ENCODE measurements at regions not wholly inside any gene's neighbourhood (a gene's known extent, or its start where the extent isn't known, plus 50 kb on each side); places are given as distances from the start of the nearest gene placed in this dataset.

GRCh38 chr5:3948838-3949237 is 353.2 kb downstream of the IRX1 start:
- no TSS peak for BruUV-seq (replicated peaks)
- CTCF ChIA-PET = no interaction called here
- no peak for DNase-seq
- H3K4me1 Mint-ChIP-seq (ENCODE audit: low read depth, unreplicated experiment) = no peaks in the 10 kb centered on the region
- no peak overlapping the region for H3K4me3 Mint-ChIP-seq (ENCODE audit: low read depth, unreplicated experiment)
- peaks cover 4% of the 10 kb centered on the region for H3K9me3 Mint-ChIP-seq (ENCODE audit: low read depth, unreplicated experiment)
- no peak for TF ChIP-seq CTCF (IDR thresholded peaks at IDR 0.05; ENCODE audit: unreplicated experiment)
- intact Hi-C loops (cut with micrococcal nuclease; ENCODE audit: unreplicated experiment) = no loop called here
- H3K27ac Mint-ChIP-seq (ENCODE audit: unreplicated experiment) = no peak overlapping the region
- H3K27me3 Mint-ChIP-seq (ENCODE audit: unreplicated experiment) = no peaks in the 10 kb centered on the region
- no peaks in the 10 kb centered on the region for H3K36me3 Mint-ChIP-seq (ENCODE audit: insufficient read depth, unreplicated experiment)

GRCh38 chr5:3954199-3954598 is 358.6 kb downstream of the IRX1 start:
- no peak for DNase-seq
- Mint-ChIP-seq H3K27me3 (ENCODE audit: unreplicated experiment) (no peaks in the 10 kb centered on the region), H3K27ac (ENCODE audit: unreplicated experiment) (no peak overlapping the region), H3K4me1 (ENCODE audit: low read depth, unreplicated experiment) (no peaks in the 10 kb centered on the region), H3K36me3 (ENCODE audit: insufficient read depth, unreplicated experiment) (no peaks in the 10 kb centered on the region), H3K9me3 (ENCODE audit: low read depth, unreplicated experiment) (peaks cover 10% of the 10 kb centered on the region), H3K4me3 (ENCODE audit: low read depth, unreplicated experiment) (no peak overlapping the region)
- CTCF ChIA-PET = no interaction called here
- no peak for TF ChIP-seq CTCF (IDR thresholded peaks at IDR 0.05; ENCODE audit: unreplicated experiment)
- no TSS peak for BruUV-seq (replicated peaks)
- intact Hi-C loops (cut with micrococcal nuclease; ENCODE audit: unreplicated experiment) = no loop called here

GRCh38 chr5:3954633-3955032 is 359.0 kb downstream of the IRX1 start:
- CTCF ChIA-PET = no interaction called here
- no peaks in the 10 kb centered on the region for H3K27me3 Mint-ChIP-seq (ENCODE audit: unreplicated experiment)
- no TSS peak for BruUV-seq (replicated peaks)

GRCh38 chr5:3957658-3958057 is 362.0 kb downstream of the IRX1 start:
- CTCF ChIA-PET = no interaction called here
- Mint-ChIP-seq H3K27me3 (ENCODE audit: unreplicated experiment) (no peaks in the 10 kb centered on the region), H3K4me3 (ENCODE audit: low read depth, unreplicated experiment) (no peak overlapping the region), H3K36me3 (ENCODE audit: insufficient read depth, unreplicated experiment) (no peaks in the 10 kb centered on the region), H3K27ac (ENCODE audit: unreplicated experiment) (no peak overlapping the region), H3K4me1 (ENCODE audit: low read depth, unreplicated experiment) (no peaks in the 10 kb centered on the region), H3K9me3 (ENCODE audit: low read depth, unreplicated experiment) (peaks cover 10% of the 10 kb centered on the region)
- TF ChIP-seq CTCF (IDR thresholded peaks at IDR 0.05; ENCODE audit: unreplicated experiment) = no peak
- no TSS peak for BruUV-seq (replicated peaks)
- no peak for DNase-seq
- intact Hi-C loops (cut with micrococcal nuclease; ENCODE audit: unreplicated experiment) = no loop called here

More at GRCh38 chr5:3954633-3955032, 359.0 kb downstream of the IRX1 start:
- DNase-seq = no peak
- H3K4me1 Mint-ChIP-seq (ENCODE audit: low read depth, unreplicated experiment) = no peaks in the 10 kb centered on the region
- TF ChIP-seq CTCF (IDR thresholded peaks at IDR 0.05; ENCODE audit: unreplicated experiment) = no peak
- H3K4me3 Mint-ChIP-seq (ENCODE audit: low read depth, unreplicated experiment) = no peak overlapping the region
- no peak overlapping the region for H3K27ac Mint-ChIP-seq (ENCODE audit: unreplicated experiment)
- peaks cover 10% of the 10 kb centered on the region for H3K9me3 Mint-ChIP-seq (ENCODE audit: low read depth, unreplicated experiment)
- H3K36me3 Mint-ChIP-seq (ENCODE audit: insufficient read depth, unreplicated experiment) = no peaks in the 10 kb centered on the region
- intact Hi-C loops (cut with micrococcal nuclease; ENCODE audit: unreplicated experiment) = no loop called here

- Mint-ChIP-seq H3K36me3 (ENCODE audit: insufficient read depth, unreplicated experiment) (no peaks in the 10 kb centered on the region), H3K4me1 (ENCODE audit: low read depth, unreplicated experiment) (no peaks in the 10 kb centered on the region), H3K27me3 (ENCODE audit: unreplicated experiment) (no peaks in the 10 kb centered on the region), H3K9me3 (ENCODE audit: low read depth, unreplicated experiment) (peaks cover 13% of the 10 kb centered on the region), H3K27ac (ENCODE audit: unreplicated experiment) (no peak overlapping the region), H3K4me3 (ENCODE audit: low read depth, unreplicated experiment) (no peak overlapping the region)
- intact Hi-C loops (cut with micrococcal nuclease; ENCODE audit: unreplicated experiment) = no loop called here
- DNase-seq = no peak
- TF ChIP-seq CTCF (IDR thresholded peaks at IDR 0.05; ENCODE audit: unreplicated experiment) = no peak
- CTCF ChIA-PET = no interaction called here
- no TSS peak for BruUV-seq (replicated peaks)
Measured at GRCh38 chr5:3958389-3958788, 362.8 kb downstream of the IRX1 start.
